ENCODE measurements at regions not wholly inside any gene's neighbourhood (a gene's known extent, or its start where the extent isn't known, plus 50 kb on each side); places are given as distances from the start of the nearest gene placed in this dataset.

GRCh38 chr2:117217145-117217544 is 597.3 kb upstream of the DDX18 start:
- no peaks in the 10 kb centered on the region for H3K36me3 ChIP-seq (ENCODE audit: insufficient read depth)
- no peaks in the 10 kb centered on the region for H3K9me3 Mint-ChIP-seq
- no peaks in the 10 kb centered on the region for H3K27me3 ChIP-seq (ENCODE audit: insufficient read depth)
- H3K4me3 ChIP-seq, result no peak overlapping the region
- no peak for DNase-seq (ENCODE audit: low spot score)
- TF ChIP-seq EZH2phosphoT487 (IDR thresholded peaks at IDR 0.05; ENCODE audit: unreplicated experiment), result no peak
- no peak for TF ChIP-seq ZNF114 (CRISPR knock-in tag; IDR thresholded peaks at IDR 0.05)
- no peak for TF ChIP-seq CREB1 (CRISPR knock-in tag; IDR thresholded peaks at IDR 0.05; ENCODE audit: low read depth)
- TF ChIP-seq ZNF331 (CRISPR knock-in tag; IDR thresholded peaks at IDR 0.05; ENCODE audit: low read depth), result no peak
- no peak for TF ChIP-seq ZNF462 (CRISPR knock-in tag; IDR thresholded peaks at IDR 0.05)
- no peak for TF ChIP-seq JUNB (IDR thresholded peaks at IDR 0.05; ENCODE audit: unreplicated experiment)
- TF ChIP-seq, protein P1, sequence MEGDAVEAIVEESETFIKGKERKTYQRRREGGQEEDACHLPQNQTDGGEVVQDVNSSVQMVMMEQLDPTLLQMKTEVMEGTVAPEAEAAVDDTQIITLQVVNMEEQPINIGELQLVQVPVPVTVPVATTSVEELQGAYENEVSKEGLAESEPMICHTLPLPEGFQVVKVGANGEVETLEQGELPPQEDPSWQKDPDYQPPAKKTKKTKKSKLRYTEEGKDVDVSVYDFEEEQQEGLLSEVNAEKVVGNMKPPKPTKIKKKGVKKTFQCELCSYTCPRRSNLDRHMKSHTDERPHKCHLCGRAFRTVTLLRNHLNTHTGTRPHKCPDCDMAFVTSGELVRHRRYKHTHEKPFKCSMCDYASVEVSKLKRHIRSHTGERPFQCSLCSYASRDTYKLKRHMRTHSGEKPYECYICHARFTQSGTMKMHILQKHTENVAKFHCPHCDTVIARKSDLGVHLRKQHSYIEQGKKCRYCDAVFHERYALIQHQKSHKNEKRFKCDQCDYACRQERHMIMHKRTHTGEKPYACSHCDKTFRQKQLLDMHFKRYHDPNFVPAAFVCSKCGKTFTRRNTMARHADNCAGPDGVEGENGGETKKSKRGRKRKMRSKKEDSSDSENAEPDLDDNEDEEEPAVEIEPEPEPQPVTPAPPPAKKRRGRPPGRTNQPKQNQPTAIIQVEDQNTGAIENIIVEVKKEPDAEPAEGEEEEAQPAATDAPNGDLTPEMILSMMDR (conservative IDR thresholded peaks at IDR 0.05; ENCODE audit: low read depth in 2 of 2), result no peak
- TF ChIP-seq NANOG (IDR thresholded peaks at IDR 0.05; ENCODE audit: borderline replicate concordance), result no peak
- no peak for TF ChIP-seq STAT1 (IDR thresholded peaks at IDR 0.05; ENCODE audit: unreplicated experiment)
- no peak for TF ChIP-seq POLR2AphosphoS5 (IDR thresholded peaks at IDR 0.05; ENCODE audit: low read depth)
- TF ChIP-seq, protein P2, sequence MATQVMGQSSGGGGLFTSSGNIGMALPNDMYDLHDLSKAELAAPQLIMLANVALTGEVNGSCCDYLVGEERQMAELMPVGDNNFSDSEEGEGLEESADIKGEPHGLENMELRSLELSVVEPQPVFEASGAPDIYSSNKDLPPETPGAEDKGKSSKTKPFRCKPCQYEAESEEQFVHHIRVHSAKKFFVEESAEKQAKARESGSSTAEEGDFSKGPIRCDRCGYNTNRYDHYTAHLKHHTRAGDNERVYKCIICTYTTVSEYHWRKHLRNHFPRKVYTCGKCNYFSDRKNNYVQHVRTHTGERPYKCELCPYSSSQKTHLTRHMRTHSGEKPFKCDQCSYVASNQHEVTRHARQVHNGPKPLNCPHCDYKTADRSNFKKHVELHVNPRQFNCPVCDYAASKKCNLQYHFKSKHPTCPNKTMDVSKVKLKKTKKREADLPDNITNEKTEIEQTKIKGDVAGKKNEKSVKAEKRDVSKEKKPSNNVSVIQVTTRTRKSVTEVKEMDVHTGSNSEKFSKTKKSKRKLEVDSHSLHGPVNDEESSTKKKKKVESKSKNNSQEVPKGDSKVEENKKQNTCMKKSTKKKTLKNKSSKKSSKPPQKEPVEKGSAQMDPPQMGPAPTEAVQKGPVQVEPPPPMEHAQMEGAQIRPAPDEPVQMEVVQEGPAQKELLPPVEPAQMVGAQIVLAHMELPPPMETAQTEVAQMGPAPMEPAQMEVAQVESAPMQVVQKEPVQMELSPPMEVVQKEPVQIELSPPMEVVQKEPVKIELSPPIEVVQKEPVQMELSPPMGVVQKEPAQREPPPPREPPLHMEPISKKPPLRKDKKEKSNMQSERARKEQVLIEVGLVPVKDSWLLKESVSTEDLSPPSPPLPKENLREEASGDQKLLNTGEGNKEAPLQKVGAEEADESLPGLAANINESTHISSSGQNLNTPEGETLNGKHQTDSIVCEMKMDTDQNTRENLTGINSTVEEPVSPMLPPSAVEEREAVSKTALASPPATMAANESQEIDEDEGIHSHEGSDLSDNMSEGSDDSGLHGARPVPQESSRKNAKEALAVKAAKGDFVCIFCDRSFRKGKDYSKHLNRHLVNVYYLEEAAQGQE (IDR thresholded peaks at IDR 0.05; ENCODE audit: unreplicated experiment), result no peak
- TF ChIP-seq, protein P3, sequence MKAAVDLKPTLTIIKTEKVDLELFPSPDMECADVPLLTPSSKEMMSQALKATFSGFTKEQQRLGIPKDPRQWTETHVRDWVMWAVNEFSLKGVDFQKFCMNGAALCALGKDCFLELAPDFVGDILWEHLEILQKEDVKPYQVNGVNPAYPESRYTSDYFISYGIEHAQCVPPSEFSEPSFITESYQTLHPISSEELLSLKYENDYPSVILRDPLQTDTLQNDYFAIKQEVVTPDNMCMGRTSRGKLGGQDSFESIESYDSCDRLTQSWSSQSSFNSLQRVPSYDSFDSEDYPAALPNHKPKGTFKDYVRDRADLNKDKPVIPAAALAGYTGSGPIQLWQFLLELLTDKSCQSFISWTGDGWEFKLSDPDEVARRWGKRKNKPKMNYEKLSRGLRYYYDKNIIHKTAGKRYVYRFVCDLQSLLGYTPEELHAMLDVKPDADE (IDR thresholded peaks at IDR 0.05), result no peak
- TF ChIP-seq EZH2 (IDR thresholded peaks at IDR 0.05; ENCODE audit: low read depth, unreplicated experiment), result no peak
- H3K4me1 Mint-ChIP-seq, result peaks cover 12% of the 10 kb centered on the region; the same call in 2 of the 3 replicates
- no peaks in the 10 kb centered on the region for H3K79me2 ChIP-seq (replicated peaks; ENCODE audit: insufficient read depth)
- H4K20me1 ChIP-seq (replicated peaks; ENCODE audit: insufficient read depth), result no peaks in the 10 kb centered on the region
- H3K27me3 Mint-ChIP-seq (ENCODE audit: insufficient read depth, low read depth, poor library complexity), result no peaks in the 10 kb centered on the region
- H3F3A ChIP-seq (replicated peaks; ENCODE audit: low read depth), result no peaks in the 10 kb centered on the region
- no peak overlapping the region for H2AFZ ChIP-seq
- H3K4me1 ChIP-seq (ENCODE audit: insufficient read depth), result 0 out of 2 replicates have a peak, but pooled peaks cover 10% of the 10 kb centered on the region
- no peak overlapping the region for H3K4me3 Mint-ChIP-seq
- H3K36me3 Mint-ChIP-seq (ENCODE audit: low read depth), result no peaks in the 10 kb centered on the region
- no peak overlapping the region for H3K27ac Mint-ChIP-seq
- no peaks in the 10 kb centered on the region for H3K9me2 ChIP-seq (ENCODE audit: insufficient read depth)
- no peak overlapping the region for H3K4me2 ChIP-seq
- no peak overlapping the region for H3K27ac ChIP-seq (ENCODE audit: low read depth)
- no peak for ATAC-seq
